GM18511 (cell line): ENCODE measurements at regions not wholly inside any gene's neighbourhood (a gene's known extent, or its start where the extent isn't known, plus 50 kb on each side); places are given as distances from the start of the nearest gene placed in this dataset.
"Not testable (repeated sequence)": the region's sequence is repeated elsewhere in the genome, so short reads cannot be mapped to it uniquely, and the experiment has no call there.

Source experiments
- ATAC-seq: cut with Tn5 transposase; IDR thresholded peaks from one replicate; pipeline ENCODE4 v1.9.1; 2021; ENCODE audit warnings: mild to moderate bottlenecking, moderate library complexity; ENCODE audit not compliant: unreplicated experiment

DNA sequence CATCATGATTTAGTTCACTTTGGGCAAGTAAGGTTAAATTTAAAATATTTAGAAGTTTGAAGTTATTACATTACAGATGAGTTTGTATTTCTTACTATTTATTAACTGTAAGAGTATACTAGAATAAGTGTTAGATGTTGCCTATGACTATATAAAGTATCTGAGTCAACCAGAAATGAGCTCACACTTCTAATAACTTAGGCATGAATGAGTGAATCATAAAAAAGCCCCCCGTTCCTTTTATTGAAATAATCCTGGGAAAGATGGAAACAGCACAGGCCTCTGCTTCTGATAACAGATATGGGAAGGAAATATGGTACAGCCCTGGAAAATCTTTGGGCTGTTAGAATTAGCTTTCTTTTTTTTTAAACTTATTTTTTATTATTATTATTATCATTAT lies 66.6 kb upstream of the TGFBR2 start:
- ATAC-seq: no peak

DNA sequence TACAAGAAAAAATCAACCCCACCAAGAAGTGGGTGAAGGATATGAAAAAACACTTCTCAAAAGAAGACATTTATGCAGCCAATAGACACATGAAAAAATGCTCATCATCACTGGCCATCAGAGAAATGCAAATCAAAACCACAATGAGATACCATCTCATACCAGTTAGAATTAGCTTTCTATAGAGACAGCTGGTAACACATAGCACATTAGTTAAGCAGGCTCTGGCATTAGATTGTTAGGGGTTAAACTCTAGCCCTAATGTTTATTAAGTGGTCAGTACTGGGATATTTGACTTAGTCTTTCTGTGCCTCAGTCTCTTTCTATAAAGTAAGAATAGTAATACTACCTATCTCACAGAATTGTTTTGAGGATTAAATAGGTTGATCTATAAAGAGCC lies 65.2 kb upstream of the TGFBR2 start:
- not testable (repeated sequence) for ATAC-seq

DNA sequence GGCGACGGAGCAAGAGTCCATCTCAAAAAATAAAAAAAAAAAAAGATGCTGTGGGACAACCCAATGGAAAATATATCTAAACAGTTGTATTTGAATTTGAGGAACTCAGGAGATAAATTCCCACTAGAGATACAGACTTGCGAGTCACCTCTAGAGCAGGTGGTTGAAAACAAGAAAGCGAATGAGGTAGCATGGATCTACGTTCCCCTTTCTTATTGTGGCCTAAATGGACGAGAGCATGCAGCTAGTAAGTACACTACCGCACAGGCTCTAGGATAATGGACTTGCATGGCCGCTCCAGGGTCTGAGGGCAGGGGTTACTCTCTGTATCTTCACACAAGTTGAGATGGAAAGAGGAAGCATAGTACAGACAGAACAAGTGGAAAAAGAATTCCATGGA lies 63.5 kb upstream of the TGFBR2 start:
- no peak for ATAC-seq

DNA sequence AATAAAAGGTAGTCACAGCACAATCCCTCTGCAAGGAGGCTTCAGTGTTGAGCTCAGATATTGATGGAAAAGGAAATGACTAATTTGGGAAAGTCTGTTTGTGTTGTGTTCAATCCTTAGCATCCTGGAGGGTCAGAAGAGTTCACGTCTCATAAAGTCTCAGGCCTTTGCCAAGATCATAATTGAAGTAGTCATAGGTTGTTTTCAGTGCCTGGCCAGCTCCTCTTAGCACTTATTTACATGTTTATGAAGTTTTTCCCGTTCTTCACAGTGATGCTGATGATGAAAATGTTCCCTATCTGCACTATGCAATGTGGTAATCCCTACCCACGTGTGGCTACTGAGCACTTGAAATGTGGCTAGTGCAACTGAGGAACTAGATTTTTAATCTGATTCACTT lies 61.6 kb upstream of the TGFBR2 start:
- ATAC-seq: no peak

DNA sequence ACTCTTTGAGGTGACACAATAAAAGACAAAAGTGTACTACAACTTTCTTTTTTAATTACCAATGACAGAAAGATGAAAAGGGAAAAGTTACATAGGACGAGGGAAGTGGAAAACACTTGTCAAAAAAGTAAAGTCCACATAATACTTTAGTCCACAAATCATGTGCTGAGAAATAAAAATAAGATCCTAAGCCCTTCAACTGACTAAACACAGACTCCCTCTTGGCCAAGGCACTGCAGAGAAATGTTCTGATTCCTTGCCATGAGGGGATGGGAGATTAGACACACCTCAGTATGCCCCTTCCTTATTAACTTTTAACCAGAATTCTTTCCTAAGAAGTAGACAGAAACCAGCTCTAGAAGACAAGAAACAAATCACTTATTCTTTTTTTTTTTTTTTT lies 59.5 kb upstream of the TGFBR2 start:
- ATAC-seq: no peak

DNA sequence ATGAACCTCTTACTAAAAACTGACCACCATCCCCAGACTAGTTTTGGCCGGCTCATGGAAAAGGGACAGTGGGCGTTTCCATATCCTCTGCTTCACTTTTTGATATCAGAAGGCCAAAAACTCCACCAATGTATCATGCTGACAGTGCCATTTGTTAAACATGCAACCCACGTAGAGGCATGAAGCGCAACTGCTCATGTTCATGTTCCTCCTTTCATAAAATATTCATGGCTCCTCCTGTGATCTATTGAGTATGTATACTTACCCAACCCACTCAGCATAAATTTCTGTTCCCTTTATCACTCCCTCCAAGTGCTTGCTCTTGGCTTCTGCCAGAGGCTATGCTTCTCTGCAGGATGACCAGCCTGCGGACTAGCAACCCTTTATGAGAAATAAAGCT lies 58.7 kb upstream of the TGFBR2 start:
- no peak for ATAC-seq

DNA sequence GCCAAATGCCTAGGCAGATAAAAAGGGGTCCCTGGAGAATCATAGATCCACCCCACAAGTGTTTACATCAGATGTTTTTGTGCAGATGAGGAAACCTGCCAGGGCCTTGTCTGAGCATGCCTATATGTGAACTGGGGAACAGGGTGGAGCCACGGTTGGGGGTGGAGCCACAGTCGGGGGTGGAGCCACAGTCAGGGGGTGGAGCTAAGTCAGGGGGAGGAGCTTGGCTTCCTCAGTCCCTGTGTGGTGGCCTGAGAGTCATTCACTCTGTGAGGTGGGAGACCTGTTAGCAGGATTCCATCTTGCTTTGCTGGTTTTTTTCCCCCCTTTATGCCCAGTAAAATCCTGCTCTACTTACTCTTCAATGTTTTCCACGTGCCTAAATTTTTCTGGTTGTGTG lies 57.8 kb upstream of the TGFBR2 start:
- peak; percentile 73 for ATAC-seq

DNA sequence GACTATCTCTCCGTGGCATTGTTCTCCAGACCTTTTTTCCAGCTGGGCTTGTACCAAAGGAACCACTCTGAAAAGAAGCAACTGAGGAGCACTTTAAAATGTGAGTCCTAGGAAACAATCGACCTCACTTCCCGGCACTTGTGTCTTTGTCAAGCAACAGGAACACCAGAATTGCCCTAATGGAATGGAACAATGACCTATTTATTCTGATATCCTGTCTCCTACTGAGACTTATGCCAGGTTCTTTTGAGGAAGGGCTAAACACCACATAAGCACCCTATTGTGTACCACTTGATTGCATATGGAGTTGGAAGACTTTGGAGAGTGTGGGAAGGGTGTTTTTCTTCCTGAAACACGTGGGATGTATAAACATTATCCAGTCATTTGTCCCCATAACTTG lies 56.8 kb upstream of the TGFBR2 start:
- ATAC-seq: no peak

DNA sequence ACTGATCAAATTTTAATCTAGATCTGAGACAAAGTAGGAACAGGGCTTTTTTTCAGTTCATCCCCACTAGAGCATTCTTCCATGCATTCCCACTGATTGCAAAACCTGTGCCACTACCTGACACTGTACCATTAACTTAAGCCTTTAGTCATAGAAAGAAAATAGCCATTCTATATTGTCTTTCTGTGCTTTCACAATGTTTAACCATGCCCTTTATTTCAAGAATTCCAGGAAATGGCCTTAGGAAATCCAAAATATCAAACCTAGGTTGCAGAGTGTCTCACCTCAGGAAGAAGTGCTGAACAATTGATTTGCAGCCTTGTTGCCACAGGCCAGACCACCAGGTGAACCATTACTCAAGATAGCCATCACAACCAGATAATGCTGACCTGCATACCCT lies 56.2 kb upstream of the TGFBR2 start:
- ATAC-seq: no peak

DNA sequence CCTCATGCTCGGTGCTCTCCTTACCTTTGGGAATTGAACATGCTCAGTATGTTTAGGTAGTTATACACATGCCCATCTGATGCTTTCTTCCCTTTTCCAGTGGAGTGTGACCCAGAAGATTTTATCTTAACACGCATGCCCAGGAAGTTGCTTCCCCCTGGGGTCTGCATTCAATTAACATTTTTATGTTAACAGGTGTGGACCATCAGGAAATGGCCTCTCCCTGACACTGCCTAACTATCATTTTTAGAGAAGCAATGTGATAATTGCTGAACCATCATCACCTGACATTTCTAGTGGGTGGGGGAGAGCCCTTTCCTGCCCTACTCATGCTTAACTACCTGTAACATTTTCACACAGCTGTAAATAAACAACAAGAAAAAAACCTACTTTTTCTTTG lies 55.1 kb upstream of the TGFBR2 start:
- no peak for ATAC-seq

DNA sequence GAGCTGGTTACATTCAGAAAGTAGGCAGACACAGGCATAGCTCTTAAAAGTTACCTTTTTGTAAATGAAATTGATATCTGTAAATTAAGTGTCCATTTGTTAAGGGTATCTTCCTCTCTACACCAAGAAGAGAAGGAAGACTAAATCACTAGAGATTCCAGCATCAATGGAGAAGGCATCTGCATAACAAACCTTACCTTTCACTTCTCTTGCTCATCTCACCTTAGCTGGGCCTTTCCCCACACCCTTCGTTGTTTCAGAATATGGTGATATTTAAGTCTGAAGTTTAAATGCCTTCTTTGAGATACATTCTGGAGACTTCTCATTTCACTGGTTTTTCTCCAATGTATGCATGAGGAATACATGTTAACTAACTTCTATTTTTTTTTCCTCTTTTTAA lies 54.5 kb upstream of the TGFBR2 start:
- no peak for ATAC-seq

DNA sequence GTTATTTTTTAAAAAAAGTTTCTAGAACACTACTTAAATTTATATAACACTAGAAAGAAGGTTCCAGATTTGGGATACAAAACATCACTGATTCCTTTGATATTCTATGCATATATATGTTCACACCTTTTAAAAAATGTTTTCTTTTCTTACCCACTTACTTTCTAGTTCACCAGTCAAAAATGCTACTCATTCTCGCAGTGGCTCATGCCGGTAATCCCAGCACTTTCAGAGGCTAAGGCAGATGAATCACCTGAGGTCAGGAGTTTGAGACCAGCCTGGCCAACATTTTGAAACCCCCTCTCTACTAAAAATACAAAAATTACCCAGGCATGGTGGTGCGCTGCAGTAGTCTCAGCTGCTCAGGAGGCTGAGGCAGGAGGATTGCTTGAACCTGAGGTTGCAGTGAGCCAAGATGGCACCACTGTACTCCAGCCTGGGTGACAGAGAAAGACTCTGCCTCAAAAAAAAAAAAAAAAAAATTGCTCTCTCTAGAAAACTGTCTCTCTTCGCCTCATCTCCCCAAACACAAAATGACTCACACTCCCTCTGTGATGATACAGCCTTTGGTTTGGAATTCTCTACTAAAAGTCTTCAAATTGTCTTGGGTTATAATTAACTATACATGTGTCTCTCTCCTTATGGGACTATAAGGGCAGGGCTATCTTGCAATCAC lies 52.6 kb upstream of the TGFBR2 start:
- no peak for ATAC-seq

DNA sequence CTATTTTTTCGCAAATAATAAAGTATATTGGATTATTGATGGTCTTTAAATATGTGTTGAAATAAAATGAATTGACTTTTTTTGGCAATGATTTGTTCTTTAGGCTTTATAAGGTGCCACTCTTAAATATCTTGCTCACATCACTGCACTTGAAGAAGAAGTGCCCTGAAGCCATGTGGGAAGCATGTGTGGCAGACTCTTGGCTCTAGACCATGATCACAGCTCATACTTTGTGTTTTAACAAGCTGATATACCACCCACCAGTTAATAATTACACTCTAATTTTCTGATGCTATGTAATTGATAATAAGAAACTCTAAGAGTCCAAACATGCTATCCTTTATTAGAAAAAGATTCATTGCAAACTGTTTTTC lies 52.1 kb upstream of the TGFBR2 start:
- no peak for ATAC-seq

DNA sequence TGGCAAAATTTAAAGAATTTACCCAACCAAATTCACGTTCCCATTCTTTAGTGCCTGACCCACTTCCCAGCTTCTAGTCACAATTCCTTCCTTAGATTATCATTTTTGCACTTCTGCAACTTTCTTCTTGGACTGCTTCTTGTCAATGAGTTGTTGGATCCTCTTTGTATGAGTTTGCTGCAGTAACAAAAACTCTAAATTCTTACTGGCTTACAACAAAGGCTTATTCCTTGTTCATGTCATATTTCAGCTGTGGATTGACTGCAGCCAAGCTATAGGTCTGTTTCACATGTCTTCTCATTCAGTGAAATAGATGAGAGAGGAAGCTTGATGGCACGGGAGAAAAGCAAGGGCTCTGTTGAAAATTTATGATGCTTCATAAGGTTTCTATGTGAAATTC lies 50.4 kb upstream of the TGFBR2 start:
- ATAC-seq: no peak
